NCI-H1694 treated with DMSO at 0.1 percent for 48 hours (cell line): ENCODE measurements at regions not wholly inside any gene's neighbourhood (a gene's known extent, or its start where the extent isn't known, plus 50 kb on each side); places are given as distances from the start of the nearest gene placed in this dataset.

Experiments used
- DNase-seq: peaks from one replicate; lab custom pipeline; 2025; lab: John Stamatoyannopoulos, UW

DNA sequence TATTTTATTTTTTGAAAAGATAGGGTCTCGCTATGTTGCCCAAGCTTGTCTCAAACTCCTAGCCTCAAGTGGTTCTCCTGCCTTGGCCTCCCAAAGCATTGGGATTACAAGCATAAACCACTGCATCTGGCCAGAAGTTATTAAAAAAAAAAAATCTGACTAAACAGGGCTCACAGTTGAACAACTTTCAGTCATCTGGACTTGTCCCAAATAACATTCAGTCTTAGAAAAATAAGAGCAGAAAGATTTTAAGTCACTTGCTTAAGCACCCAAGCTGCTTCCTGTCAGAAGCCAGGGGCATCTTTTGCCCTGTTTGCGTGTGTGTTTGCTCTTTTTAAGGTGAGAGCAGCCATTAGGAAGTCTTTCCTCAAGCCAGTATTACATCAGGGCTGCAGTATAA is 286.8 kb downstream of the LMO4 start:
- no peak for DNase-seq

DNA sequence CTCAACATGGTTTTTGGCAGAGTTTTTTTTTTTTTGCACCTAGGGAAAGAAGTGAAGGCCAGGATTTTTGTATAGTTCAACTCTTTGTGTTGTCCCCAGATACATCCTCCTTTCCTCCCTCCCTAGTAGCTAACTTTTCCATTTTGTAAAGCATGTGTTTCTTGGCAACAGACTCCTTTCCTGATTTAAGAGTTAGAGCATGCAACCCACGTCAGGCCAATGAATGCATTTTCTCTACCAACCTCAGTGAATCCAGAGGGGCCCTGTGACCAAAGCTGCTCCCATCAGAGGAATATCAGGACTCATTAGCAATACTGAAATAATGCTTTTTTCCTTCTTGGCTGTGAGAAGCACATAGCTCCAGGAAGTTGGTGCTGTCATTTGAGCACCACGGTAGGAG is 287.2 kb downstream of the LMO4 start:
- DNase-seq = no peak

DNA sequence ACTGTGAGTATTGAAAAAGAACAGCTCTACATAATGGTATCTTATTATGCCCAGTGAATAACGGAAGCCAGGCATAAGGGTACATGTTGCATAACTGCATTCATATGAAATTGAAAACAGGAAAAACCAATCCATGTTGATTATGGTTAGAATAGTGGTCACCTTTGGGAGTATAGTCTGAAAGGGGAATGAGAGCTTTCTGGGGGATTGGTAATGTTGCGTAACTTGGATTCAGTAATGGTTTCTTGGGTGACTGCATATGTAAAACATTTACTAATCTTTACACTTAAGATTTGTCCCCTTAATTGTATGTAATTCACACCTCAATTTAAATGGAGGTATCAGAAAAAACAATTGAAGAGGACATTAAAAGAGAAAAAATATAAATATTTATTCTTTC is 292.1 kb downstream of the LMO4 start:
- no peak for DNase-seq

DNA sequence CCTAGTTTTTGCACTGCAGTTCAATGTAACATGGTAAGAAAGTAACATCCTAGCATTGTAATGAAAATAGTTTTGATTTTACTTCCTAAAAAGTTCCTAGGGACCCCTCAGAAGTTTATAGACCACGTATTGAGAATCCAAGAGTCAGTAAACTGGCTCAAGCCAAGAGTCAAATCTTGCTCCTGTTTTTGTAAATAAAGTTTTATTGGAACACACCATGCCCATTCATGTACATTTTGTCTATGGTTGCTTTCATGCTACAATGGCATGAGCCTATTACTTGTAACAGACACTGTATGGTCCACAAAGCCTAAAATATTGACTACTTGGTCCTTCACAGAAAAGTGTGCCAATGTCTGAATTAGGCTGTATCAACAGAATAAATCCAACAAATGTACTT is 301.0 kb downstream of the LMO4 start:
- DNase-seq = no peak

DNA sequence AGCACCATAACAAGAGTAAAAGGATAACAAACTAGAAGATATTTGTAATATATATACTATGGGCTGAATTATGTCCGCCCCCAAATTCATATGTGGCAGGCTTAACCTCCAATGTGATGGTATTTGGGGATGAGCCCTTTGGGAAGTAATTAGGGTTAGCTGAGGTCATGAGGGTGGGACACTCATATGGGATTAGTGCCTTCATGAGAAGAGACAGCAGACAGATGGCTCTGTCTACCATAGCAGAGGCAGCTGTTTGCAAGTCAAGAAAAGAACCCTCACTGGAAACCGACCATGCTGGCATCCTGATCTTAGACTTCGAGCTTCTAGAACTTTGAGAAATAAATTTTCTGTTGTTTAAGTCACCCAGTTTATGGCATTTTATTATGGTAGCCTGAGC is 303.6 kb downstream of the LMO4 start:
- DNase-seq = no peak

DNA sequence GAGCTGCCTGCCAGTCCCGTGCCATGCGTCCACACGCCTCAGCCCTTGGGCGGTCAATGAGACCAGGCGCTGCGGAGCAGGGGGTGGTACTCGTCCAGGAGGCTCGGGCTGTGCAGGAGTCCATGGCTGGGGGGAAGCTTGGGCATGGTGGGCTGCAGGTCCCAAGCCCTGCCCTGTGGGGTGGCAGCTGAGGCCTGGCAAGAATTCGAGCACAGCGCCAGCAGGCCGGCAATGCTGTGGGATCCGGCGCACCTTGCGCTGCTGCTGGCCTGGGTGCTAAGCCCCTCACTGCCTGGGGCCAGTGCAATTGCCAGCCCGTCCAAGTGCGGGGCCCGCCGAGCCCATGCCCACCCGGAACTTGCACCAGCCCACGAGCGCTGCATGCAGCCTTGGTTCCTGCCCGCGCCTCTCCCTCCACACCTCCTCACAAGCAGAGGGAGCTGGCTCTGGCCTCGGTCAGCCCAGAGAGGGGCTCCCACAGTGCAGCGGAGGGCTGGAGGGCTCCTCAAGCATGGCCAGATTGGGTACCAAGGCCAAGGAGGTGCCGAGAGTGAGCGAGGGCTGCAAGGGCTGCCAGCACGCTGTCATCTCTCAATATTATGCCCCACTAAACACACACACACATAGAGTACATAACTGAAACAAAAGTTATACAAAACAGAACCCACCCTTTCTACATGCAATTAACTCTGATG is 307.7 kb downstream of the LMO4 start:
- no peak for DNase-seq

DNA sequence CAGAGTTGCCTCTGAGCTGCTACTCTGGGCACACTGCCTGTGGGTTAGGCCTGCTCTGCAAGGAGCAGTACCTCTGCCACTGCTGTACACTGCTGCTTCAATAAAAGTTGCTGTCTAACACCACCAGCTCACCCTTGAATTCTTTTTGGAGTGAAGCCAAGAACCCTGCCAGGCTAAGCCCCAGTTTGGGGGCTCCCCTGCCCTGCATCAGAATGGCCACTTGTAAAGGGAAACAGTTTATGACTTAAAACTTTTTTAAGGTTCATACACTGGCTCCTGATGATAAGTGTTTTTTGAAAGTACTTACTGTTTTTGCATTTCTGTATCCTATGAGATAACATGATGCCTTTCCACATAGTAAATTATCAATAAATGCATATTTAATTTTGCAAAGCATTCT is 310.0 kb downstream of the LMO4 start:
- no peak for DNase-seq

DNA sequence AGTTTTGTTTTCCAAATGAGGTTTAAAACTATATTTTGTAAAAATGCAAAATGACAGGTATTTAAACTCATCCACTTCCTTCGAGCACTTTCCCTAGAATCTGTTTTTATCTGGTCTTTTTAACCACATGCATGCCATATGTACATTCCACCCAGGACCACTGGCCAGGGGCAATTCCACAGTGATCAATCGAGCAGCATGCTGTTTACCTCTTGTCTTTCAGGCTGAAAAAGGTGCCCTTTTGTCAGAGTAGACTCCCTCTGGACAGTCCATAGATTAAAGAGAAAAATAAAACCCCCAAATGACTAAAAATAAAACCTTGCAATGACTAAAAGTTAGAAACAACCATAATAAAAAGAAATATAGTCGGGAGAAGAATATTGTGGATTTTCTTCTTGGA is 313.3 kb downstream of the LMO4 start:
- no peak for DNase-seq

DNA sequence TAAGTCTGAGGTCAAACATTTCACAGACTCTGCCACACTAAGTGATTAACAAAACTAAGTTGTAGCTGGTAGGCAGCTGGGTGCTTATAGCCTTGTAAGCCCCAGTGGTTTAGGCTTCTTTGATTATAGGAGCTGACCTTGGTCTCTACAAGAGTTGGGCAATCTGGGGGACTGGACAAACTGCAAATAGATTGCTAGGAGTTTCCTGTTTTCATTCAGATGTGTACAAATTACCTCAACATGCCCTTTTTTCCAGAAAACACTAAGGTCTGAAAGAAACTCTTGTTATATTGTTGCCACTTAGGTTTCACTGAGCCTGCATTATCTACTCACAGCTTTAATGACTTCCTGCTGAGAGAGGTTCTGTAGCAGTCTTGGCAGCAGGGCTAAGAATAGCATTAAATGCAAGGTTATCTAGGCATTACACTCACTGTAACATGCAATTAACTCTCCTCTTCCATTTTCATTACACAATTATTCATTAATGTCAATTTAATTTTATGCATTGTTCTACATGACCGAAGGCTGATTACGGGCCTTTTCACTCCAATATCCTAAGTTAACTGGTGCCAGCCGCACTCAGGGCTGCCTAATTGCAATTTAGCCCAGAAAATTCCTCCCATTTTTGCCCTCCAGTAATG is 314.0 kb downstream of the LMO4 start:
- no peak for DNase-seq

DNA sequence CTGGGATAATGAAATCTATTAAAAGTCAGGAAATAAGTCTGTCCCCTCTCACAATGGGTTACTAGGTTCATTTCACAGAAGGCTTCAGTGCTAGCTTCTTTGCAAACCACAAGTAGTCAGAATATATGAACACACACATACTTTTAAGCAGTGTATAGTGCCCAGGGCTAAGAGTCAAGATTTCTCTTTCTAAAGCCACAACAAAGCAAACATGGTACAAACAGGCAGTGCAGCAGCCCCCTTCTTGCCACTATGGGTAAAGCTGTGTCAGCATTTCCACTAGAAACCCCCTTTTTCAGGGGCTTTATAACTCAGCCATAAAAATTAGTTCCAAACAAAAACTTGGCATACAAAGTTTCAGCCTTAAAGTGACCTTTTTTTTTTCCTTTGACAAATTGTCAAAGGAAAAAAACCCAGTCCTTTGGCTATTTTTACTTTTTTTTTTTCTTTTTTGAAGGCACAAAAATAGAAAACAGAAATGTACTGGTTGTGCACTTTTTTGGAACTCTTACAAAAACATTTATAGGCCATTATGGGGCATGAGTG is 315.4 kb downstream of the LMO4 start:
- DNase-seq = no peak

DNA sequence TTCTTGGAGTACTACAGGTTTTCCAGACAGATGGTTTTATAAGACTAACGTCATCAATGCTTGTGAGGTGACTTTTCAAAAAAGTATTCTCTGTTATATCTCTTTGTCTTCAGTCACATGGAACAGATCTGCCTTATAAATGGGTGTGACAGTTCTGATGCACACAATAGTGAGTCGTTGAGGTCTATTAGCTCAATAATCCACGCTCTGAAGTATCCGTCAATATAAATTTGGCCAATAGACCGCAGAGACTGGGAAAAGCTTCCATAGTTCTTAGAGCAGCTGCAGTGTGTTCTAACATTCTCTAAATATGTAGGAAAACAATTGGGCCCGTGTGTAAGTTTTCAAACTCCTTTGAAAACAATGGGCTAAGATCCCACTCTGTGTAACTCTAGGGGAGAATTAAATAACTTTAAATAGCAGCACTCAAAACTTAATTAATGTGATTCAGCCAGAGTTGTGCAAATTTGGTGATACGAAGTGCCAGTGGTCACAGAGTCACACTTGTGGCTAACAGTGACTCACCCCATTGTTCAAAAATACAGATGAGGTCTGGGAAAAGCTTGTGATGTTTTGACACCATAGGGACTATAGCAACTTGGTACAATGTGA is 316.0 kb downstream of the LMO4 start:
- no peak for DNase-seq

DNA sequence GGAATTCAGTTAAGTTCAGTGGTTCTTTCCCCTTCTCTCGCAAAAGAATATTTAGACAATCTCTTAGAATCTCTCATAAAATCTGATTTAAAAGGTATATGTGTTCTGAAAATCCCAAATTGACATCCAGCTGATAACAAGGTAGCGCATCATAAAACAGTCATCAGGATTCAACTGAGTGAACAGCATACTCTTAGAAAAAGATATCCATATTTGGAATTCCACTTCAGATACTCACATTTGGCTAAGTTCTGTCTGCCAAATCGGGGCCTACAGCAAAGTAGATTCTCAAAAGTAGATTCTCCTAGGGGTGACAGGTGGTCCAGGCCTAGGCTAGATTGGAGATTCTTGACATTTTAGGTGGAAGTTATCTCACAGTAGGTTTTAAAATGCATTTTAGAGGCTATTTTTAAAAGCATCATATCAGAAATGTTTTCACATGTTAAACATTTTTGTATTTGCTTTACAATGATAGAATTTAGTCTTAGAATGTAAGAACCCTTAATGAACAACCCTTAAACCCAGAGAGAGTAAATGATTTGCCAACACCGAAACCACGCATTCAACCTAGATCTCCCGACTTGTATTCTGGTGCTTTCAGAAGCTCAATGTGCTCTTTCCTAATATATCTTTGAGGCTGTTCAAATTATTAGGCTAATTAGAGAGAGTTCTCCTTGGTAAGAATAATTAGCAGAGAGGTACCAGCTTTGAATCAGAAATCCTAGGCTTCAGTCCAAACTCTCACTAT is 318.9 kb downstream of the LMO4 start:
- no peak for DNase-seq

DNA sequence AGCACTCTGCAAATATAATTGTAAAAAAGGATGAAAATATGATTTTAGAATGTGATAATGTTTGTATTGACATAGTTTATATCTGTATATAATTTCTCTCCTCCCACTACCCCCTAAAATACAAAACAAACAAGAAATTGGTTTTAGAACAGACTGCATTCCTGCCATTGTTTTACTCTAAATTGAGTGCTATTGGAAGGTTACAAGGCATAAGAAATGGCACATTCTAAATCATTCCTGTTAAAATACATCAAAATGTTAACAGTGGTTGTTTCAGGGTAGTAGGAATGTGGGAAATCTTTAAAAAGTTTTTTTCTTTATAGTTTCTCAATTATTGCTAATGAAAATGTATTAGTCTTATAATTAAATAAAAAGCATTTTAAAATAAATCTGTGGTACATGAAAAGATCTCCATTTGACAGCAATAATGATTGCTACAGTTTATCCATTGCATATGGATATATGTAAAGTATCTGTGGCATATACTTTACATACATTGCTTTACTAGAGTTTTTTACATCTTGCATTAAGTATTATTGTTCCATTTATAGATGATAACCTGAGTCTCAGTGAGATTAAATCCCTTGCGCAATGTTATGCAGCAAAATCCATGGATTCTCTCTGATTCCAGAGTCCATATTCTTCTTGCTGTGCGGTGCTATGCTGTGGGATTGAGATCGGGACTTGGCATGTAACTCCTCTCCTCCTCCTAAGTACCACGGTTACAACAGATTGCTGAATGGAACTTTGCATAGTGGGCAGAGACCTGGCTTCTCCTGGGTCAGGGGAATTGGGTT is 319.8 kb downstream of the LMO4 start:
- DNase-seq = no peak

DNA sequence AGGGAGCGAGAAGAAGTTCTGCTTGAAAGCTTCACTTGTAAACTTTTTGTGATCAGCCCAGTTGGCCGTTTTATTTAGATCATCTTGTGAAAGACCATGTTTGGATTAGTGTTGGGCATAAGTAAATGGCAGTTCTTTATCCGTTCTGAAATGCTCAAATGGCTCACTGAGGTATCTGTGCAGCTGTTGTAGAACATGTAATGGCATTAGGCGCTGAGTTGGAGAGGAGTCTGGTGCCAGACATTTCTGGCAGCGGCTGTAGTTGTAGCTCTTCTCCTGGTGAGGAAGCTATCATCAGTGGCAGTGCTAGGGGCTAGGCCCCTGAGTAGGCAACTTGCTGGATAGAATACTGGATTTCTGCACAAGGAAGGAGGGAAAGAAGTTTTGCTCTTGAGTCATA is 321.6 kb downstream of the LMO4 start:
- no peak for DNase-seq

DNA sequence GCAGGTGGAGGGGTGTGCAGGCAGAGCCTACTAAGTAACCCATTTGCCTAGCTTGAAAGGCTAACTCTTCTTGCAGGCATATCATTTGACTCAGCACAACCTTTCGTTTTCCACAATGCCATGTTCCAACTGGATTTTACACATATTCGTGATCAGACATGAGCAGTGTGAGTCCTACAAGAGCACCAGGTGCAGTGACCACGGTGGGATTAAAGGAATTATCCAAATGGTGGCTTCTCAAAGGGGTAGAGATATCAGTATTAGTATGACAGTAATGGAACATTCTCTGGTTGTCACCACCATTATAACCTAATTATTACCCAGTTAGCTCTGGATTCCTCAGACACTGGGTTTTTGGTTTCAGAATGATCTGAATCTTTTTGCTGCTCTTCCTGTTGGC is 323.5 kb downstream of the LMO4 start:
- no peak for DNase-seq

DNA sequence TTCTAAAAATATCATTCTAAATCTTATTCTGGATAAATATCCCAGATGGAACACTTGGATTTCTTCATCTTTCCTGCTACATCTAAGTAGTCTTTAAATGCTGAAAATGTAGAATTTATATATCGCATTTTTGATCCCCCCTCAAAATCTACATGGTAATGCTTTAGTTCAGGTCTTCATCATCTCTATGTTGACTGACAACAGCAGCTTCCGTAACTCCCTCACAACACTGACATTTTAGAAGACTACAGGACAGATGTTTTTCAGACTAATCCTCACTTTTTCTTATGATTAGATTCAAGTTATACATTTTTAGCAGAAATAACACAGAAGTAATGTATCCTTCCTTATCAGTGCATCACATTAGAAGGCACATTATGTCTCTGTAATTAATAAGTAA is 336.5 kb downstream of the LMO4 start:
- no peak for DNase-seq

DNA sequence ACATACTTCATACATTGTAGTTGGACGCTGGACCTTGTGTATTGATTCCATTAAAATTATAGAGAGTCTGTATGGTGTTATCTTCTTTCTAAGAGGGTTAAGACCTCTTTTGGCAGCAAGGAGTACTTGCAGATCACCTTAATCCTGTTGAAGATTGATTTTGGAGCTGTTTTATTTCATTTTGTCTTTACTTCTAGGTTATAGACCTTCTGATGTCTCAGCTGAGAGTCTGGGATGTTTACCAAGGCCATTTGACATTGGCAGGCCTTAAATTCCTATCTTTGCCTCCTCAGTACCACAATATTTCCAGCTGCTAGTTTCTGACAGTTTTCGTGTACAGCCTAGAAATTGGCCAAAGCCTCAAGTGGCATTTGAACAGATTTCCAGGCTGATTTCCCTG is 338.0 kb downstream of the LMO4 start:
- no peak for DNase-seq

DNA sequence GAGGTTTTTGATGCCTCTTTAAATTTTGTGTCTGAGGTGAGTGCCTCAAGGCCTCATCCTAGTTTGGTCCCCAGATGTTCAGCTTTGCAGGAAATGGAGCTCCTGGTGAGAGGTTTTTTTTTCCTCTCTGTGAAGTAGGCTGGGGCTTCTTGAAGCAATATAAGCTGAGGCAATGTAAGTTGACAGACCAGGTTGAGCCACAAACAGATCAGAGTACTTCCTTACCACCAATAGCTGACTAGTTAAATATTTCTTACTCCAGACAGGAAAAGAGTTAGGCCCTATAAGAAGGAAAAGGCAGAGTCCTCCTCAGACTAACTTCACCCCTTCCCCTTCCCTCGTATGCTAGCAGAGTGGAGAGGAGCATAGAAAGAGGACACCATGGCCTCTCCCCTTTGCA is 341.0 kb downstream of the LMO4 start:
- DNase-seq = no peak

DNA sequence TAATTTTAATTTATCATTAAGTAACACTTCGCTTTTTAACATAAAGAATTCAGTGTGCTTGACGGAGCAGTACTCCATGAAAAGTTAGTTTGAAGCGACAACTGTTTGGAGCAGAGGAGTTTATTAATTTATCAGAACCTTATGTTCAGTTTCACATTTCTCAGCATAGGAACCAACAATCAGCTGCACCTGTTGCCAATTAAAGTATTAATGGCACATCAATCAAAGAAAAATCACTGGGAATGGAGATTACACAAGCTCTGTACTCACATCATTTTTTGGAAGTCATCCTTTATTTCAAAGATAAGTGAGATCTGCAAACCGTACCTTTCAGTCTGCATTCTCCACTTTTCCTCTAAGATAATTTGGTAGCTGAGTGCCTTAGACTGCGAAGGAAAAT is 344.6 kb downstream of the LMO4 start:
- no peak for DNase-seq

DNA sequence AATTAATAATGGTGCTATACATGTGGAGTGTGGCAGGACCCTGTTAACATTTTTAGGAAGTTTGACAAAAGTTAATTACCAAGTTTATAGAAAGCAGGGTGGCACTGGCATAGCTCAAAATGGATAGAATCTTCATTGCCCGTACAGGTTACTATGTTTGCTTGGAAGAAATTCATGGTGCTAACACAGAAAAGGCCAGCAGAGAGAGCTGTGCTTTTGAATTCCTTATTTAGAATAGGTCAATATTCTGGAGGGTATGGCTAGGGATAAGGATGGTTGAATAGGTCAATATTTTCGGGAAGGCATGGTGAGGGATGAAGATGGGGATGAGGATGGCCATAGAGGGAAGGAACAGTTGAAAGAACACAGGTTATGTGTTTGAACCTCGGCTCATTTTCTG is 345.1 kb downstream of the LMO4 start:
- DNase-seq = no peak

DNA sequence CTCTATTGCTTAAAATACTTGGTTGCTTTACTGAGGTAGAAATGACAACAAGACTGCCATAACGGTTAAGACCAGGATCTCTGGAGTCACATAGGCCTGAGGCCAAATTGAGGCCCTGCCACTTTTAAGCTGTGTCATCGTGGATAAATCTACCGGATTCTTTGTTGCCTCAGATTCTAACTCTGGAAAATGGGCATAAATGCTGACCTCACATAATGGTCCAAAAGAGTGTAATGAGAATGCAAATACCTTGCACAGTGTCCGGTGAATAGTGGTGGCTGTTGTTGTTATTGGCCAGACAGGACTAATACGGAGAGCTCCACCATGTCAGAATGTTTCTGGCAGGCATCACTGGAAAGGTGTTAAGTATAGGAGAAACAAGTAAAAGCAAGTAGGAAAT is 346.1 kb downstream of the LMO4 start:
- DNase-seq = no peak

DNA sequence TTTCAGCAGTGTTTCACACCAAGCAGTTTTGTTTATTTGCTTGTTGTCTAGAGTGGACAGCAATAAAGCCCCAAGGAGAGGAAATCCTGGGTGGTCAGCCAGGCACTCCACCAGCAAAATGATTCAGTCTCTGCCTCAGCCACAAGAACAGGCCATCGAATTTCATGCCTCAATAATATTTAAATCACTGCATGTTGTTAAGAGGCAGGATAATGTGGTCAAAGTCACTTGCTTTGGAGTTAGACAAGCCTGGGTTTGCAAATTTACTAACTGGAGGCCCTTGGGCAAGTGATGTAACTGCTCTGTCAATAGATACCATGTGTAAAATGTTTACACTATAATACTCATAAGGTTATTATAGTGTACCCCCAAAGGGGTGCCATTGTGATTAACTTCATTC is 349.6 kb downstream of the LMO4 start:
- no peak for DNase-seq
